ES-I3 (cell line): ENCODE measurements at regions not wholly inside any gene's neighbourhood (a gene's known extent, or its start where the extent isn't known, plus 50 kb on each side); places are given as distances from the start of the nearest gene placed in this dataset.

Source experiments
- H3K36me3 ChIP-seq: 2 replicates; pipeline ENCODE4 v1.6.1; 2013; ENCODE audit warnings: mild to moderate bottlenecking, low read length, control low read depth, moderate library complexity; ENCODE audit not compliant: insufficient read depth
- H3K4me1 ChIP-seq: 2 replicates; pipeline ENCODE4 v1.6.1; 2013; ENCODE audit warnings: mild to moderate bottlenecking, control low read depth, low read length; ENCODE audit not compliant: insufficient read depth
- H3K9ac ChIP-seq: 2 replicates; pipeline ENCODE4 v1.6.1; 2013; ENCODE audit warnings: low read depth, mild to moderate bottlenecking, low read length, moderate library complexity
- H3K9me3 ChIP-seq: 2 replicates; pipeline ENCODE4 v1.6.1; 2013; ENCODE audit warnings: mild to moderate bottlenecking, low read length, moderate library complexity; ENCODE audit not compliant: control insufficient read depth, insufficient read depth

DNA sequence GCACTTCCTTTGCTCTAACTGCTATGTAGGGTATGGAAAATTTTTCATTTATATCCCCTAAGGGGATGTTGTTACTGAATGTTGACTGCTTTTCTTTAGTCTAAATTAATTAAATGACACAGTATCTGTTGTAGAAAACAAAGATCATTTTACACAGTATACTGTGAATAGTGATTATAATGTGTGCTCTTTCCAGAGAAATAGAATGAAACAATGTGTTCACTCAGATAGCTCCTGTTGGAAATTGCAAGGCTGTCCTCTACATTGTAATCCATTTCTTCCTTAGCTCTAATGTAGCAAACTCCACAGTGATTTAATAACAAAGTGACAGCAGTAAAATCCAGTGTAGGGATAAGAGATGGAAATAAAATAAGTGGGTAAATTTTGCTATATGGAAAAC lies 159.0 kb upstream of the VEPH1 start:
- H3K9me3 ChIP-seq = no peaks in the 10 kb centered on the region
- no peak overlapping the region for H3K9ac ChIP-seq
- no peaks in the 10 kb centered on the region for H3K36me3 ChIP-seq
- H3K4me1 ChIP-seq = no peaks in the 10 kb centered on the region

DNA sequence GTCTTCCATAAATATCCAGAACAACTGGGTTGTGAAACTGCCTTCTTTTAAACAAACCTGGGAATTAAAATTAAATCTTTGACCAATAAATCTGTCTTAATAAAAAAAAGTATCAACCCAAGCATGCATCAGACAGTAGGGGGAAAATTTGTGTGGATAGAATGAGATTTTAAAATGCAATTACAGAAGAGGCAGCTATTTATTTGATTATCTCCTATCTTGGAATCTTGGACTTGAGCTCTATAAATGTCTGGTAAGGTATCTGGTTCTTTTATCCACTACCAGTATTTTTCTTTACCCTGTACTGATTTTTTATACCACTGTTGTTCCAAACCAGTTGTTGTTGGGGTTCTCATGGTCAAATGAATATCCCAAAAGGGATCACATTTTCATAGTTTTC lies 157.6 kb upstream of the VEPH1 start:
- H3K4me1 ChIP-seq = no peaks in the 10 kb centered on the region
- H3K9ac ChIP-seq = no peak overlapping the region
- H3K9me3 ChIP-seq = no peaks in the 10 kb centered on the region
- no peaks in the 10 kb centered on the region for H3K36me3 ChIP-seq

DNA sequence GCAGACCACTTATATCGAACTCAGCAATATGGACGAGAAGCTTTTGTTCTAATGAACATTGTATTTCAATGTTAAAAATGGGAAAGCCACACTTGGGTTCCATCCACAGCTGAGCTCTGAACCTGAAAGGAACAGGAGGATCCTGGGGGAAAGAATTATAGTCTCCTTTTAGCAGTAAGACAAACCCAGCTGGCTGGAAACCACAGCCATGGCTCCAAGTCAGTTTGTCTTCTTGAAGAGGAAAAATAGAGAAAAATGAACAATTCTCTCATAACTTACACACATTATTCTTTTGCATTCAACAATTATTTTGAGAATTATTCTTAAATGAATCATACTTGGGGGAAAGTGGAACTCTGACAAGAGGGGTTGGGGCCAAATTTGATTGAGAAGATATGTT lies 149.2 kb upstream of the VEPH1 start:
- no peak overlapping the region for H3K9ac ChIP-seq
- no peaks in the 10 kb centered on the region for H3K4me1 ChIP-seq
- no peaks in the 10 kb centered on the region for H3K9me3 ChIP-seq
- H3K36me3 ChIP-seq = no peaks in the 10 kb centered on the region

DNA sequence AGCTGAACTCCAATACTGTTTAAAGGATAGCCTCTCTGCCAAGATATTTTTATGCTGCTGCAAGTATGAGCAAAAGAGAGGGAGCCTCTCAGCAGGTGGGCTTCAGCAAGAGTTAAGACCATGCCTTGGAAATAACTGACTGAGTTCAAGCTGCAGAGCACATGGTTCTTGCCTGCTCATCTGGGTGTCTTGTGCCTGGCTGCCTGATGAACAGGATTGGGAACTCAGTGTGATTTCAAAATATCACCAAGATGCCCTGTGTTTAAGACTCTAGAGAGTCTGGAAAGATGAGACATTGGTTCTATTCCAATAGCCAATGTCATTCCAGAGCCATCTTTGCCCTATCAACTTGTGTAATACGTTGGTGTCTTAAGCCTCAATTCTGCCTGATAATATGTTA lies 147.5 kb upstream of the VEPH1 start:
- H3K9ac ChIP-seq = no peak overlapping the region
- no peaks in the 10 kb centered on the region for H3K4me1 ChIP-seq
- no peaks in the 10 kb centered on the region for H3K9me3 ChIP-seq
- no peaks in the 10 kb centered on the region for H3K36me3 ChIP-seq

DNA sequence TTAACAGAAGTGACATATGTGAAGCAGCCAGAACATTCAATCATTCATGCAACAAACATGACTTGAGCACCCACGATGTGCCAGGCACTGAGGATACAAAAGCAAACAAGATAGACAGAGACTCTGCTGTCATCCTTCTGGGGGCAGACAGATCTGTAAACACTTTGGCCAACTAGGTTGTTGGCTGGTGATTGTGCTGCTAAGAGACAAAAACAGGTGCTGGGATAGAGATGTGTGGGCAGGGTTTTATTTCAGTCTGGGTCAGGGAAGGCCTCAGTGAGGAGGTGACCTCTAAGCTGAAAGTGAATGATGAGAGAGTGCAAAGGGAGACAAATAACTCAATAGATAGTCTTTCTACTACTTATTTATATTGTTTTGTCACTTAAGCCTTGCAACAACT lies 147.0 kb upstream of the VEPH1 start:
- H3K9ac ChIP-seq = no peak overlapping the region
- no peaks in the 10 kb centered on the region for H3K36me3 ChIP-seq
- H3K4me1 ChIP-seq = no peaks in the 10 kb centered on the region
- H3K9me3 ChIP-seq = no peaks in the 10 kb centered on the region

DNA sequence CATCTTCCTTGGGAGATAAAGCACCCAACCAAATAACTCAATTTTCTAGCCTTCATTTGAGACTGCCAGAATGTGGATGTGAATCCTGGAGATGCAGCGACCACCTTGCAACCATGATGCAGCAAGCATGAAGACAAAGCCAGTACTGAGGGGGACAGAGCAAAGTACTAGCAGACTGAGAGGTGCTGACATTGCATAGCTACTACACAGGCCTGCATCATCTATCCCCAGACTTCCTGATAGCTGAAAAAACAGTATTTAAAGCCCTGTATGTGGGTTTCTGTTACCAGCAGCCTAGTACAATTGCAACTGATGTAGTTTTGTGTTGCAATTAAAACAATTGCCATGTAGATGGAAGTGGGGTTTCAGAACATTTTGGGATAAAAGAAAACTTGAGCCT lies 146.3 kb upstream of the VEPH1 start:
- no peaks in the 10 kb centered on the region for H3K4me1 ChIP-seq
- no peaks in the 10 kb centered on the region for H3K9me3 ChIP-seq
- no peak overlapping the region for H3K9ac ChIP-seq
- H3K36me3 ChIP-seq = no peaks in the 10 kb centered on the region

DNA sequence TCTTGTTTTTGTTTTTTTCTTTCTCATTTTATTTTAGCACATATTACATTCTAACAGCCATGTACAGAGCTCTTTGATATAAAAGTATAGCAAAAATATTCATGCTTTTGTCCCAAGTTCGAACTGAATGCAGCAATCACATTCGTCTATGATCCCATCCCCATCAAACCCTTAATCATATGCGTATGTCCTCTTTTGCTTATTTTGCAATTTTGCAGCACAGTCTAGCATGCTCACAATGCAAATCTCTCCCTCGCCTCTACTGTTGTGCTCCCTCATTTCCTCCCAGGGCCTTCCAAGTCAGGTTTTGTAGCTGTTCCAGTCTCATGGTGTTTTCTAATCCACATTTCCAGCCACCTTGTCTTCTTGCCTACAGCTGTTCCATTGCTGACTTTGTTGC lies 144.6 kb upstream of the VEPH1 start:
- no peaks in the 10 kb centered on the region for H3K9me3 ChIP-seq
- H3K36me3 ChIP-seq = no peaks in the 10 kb centered on the region
- H3K9ac ChIP-seq = no peak overlapping the region
- H3K4me1 ChIP-seq = no peaks in the 10 kb centered on the region

DNA sequence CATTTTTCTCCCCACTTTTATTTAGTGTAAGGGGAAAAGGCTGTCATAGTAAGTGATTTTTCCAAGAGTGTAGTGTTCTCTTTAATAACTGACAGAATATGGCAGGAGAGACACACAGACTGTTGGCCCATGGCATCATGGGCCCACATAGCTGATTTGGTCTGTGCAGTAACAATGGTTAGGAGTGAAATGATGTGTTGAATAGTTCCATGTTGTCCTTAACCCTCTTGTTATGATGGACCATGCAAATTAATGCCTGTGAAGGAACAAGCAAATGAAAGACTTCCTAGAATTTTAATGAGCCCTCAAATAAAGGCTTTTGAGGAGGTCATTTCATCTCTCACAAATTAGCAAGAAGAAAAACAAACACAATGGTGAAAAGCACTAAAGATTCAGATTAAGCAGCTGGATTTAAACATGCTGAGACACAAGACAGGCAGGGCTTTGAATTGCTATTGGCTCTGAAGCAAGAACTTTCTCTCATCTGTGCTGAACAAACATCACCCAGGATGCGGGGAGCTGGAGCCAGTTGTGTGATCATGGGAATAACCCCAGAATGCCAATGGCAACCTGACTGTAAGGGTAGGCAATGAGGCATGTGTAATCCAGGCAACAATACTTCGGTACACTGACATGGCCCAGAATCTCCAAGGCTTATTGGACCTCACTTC lies 136.7 kb upstream of the VEPH1 start:
- Histone ChIP-seq H3K9ac (no peak overlapping the region), H3K36me3 (no peaks in the 10 kb centered on the region), H3K9me3 (no peaks in the 10 kb centered on the region), H3K4me1 (no peaks in the 10 kb centered on the region)

DNA sequence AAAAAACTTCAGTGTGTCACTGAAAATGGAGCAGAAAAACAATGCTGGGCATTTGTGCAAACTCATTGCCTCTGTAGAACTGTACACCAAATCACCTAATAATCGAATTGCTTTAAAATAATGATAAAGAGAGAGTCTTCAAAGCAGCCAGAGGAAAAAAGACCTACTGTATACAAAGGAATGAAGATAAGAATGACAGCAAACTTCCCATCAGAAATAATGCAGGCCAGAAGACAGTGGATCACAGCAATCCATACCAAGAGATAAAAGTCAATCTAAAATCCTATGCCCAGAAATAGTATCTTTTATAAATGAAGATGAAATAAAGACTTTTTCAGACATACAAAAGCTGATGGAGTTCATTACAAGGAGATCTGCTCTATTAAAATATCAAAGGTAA lies 134.7 kb upstream of the VEPH1 start:
- Histone ChIP-seq H3K4me1 (no peaks in the 10 kb centered on the region), H3K9me3 (no peaks in the 10 kb centered on the region), H3K36me3 (no peaks in the 10 kb centered on the region), H3K9ac (no peak overlapping the region)

DNA sequence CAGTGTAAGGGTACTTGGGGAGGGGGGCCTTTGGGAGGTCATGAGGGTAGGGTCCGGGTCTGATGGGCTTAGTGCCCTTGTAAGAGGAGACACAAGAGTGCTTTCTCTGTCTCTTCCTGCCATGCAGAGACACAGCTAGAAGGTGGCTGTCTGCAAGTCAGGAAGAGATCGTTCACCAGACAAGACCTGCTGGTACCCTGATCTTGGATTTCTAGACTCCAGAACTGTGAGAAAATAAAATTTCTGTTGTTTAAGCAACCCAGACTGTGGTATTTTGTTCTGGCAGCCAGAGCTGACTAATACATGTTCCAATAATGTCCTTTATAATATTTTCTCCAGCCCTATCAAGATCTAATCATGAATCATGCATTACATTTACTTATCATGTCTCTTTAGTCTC lies 130.0 kb upstream of the VEPH1 start:
- no peaks in the 10 kb centered on the region for H3K36me3 ChIP-seq
- H3K9me3 ChIP-seq = no peaks in the 10 kb centered on the region
- H3K9ac ChIP-seq = no peak overlapping the region
- no peaks in the 10 kb centered on the region for H3K4me1 ChIP-seq

DNA sequence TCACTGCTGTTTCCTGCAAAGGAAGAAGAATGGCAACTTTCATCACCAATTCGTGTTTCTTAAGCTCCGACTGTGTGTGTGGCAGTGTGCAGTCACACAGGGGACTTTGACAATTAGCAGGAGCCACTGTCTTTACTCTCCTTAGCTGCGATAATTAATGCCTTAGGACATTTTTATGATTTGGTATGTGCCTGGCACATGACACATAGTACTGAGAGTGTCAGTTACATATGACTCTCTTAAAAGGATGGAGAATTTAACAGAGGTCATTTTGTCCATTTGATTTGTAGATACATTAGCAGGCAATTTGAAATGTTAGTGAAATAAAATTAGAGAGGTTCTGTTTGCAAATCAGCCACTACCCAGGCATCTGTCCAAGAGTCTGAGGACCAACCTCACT lies 128.9 kb upstream of the VEPH1 start:
- no peak overlapping the region for H3K9ac ChIP-seq
- H3K9me3 ChIP-seq = no peaks in the 10 kb centered on the region
- H3K4me1 ChIP-seq = no peaks in the 10 kb centered on the region
- no peaks in the 10 kb centered on the region for H3K36me3 ChIP-seq

DNA sequence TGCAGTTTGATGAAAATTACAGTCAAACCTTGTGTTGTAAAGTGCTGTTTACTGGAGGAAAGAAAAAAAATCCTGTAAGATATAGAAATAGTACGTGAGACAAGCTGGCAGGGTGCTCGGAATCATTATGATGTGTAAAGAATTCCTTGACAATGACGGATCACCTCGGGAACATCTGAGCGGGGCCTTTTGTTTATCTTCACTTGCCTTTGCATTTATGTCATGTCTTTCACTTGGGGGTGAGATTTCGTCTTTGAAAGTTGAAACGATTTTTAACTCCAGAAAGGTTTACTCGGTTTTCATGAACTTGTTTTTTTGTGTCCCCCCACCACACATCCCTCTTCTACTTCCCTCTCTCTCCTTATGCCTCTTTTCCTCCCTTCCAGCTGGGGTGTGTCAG lies 128.3 kb upstream of the VEPH1 start:
- Histone ChIP-seq H3K4me1 (no peaks in the 10 kb centered on the region), H3K36me3 (no peaks in the 10 kb centered on the region), H3K9ac (no peak overlapping the region), H3K9me3 (no peaks in the 10 kb centered on the region)

DNA sequence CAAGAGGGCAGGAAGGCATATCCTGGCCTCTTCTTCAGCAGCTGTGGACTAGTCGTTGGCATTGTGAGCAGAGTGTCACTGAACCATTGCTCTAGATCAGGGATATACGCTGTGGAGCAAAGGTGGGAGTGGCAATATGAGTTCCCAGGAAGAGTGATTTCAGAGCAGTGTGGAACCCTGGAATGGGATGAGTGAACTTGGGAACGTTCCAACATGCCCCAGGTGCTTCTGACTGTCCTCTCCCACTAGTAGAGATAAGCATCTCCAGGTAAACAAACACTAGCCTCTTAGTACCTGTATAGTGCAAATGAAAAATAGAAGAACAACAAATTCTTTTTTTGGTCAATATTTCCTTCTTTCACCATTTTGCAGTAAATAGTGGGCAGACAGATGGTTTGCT lies 123.6 kb upstream of the VEPH1 start:
- H3K9me3 ChIP-seq = no peaks in the 10 kb centered on the region
- no peaks in the 10 kb centered on the region for H3K4me1 ChIP-seq
- no peak overlapping the region for H3K9ac ChIP-seq
- no peaks in the 10 kb centered on the region for H3K36me3 ChIP-seq

DNA sequence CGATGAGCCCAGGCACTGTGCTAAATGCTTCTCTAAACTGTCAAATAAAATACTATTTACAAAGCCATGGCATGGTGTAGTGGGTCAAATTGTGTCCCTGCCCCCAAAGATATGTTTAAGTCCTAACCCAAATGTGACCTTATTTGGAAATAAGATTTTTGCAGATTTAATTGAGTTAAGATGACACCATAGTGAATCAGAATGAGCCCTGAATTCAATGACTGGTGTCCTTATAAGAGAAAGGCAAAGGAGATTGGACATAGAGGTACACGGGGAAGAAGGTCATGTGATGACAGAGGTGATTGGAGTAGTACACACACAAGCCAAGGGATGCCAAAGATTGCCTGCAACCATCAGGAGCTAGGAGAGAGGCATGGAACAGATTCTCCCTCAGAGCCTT lies 121.6 kb upstream of the VEPH1 start:
- H3K4me1 ChIP-seq = no peaks in the 10 kb centered on the region
- H3K36me3 ChIP-seq = no peaks in the 10 kb centered on the region
- no peak overlapping the region for H3K9ac ChIP-seq
- no peaks in the 10 kb centered on the region for H3K9me3 ChIP-seq

DNA sequence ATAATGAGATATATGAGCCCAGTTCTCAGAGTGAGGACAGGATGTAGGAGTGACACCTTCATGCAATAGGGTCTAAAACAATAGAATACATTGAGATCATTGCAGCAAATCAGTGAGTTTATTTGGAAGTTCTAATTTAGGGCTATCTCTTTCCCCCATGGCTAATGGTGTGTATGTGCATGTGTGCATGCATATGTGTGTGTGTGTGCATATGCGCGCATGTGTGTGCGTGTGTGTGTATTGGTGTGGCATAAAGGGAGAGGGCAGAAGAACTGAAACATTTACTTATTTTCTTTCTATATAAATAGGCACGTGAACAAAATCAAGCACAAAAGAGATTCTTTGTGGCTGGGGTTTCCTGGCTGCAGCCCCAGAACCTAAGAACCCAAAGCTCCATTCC lies 115.7 kb upstream of the VEPH1 start:
- peaks cover 5% of the 10 kb centered on the region; the same call in 1 of the 2 replicates for H3K4me1 ChIP-seq
- no peaks in the 10 kb centered on the region for H3K36me3 ChIP-seq
- H3K9me3 ChIP-seq = no peaks in the 10 kb centered on the region
- H3K9ac ChIP-seq = no peak overlapping the region
